ENCODE measurements at regions not wholly inside any gene's neighbourhood (a gene's known extent, or its start where the extent isn't known, plus 50 kb on each side); places are given as distances from the start of the nearest gene placed in this dataset.

DNA sequence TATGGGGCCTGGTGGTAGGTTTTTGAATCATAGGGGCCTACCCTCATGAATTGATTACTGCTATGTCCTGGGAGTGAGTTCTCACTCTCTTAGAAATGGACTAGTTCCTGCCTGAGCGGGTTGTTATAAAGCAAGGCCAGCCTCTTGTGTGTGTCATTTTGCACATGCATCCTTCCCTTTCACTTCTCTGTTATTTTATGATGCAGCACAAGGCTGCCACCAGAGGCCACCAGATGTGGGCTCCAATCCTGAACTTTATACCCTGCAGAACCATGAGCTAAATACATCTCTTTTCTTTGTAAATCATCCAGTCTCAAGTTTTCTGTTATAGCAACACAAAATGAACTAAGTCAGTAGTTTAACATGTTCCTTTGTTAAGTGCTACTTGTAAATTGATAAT lies 251.4 kb downstream of the BLID start:
- TF ChIP-seq, protein P1, sequence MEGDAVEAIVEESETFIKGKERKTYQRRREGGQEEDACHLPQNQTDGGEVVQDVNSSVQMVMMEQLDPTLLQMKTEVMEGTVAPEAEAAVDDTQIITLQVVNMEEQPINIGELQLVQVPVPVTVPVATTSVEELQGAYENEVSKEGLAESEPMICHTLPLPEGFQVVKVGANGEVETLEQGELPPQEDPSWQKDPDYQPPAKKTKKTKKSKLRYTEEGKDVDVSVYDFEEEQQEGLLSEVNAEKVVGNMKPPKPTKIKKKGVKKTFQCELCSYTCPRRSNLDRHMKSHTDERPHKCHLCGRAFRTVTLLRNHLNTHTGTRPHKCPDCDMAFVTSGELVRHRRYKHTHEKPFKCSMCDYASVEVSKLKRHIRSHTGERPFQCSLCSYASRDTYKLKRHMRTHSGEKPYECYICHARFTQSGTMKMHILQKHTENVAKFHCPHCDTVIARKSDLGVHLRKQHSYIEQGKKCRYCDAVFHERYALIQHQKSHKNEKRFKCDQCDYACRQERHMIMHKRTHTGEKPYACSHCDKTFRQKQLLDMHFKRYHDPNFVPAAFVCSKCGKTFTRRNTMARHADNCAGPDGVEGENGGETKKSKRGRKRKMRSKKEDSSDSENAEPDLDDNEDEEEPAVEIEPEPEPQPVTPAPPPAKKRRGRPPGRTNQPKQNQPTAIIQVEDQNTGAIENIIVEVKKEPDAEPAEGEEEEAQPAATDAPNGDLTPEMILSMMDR (IDR thresholded peaks at IDR 0.05), result no peak
- TF ChIP-seq POLR2A (IDR thresholded peaks at IDR 0.05) (no peak), POLR2AphosphoS5 (IDR thresholded peaks at IDR 0.05) (no peak)
